KMS-11 (cell line): ENCODE measurements at regions not wholly inside any gene's neighbourhood (a gene's known extent, or its start where the extent isn't known, plus 50 kb on each side); places are given as distances from the start of the nearest gene placed in this dataset.

Source experiments
- H2AFZ ChIP-seq: fragments of 200-600 bp; sonication (generic); 2 replicates; pipeline ENCODE4 v1.6.1; 2016; ENCODE audit warnings: antibody characterized with exemption, mixed run types, low read depth
- H3K27ac ChIP-seq: fragments of 200-600 bp; sonication (generic); 2 replicates; pipeline ENCODE4 v1.6.1; 2016; ENCODE audit warnings: mild to moderate bottlenecking, mixed run types
- H3K27me3 ChIP-seq: fragments of 200-600 bp; sonication (generic); 2 replicates; pipeline ENCODE4 v1.6.1; 2017; ENCODE audit warnings: mild to moderate bottlenecking, low read depth, mixed run types, moderate library complexity; ENCODE audit not compliant: insufficient read depth
- H3K36me3 ChIP-seq: fragments of 200-600 bp; sonication (generic); 2 replicates; pipeline ENCODE4 v1.6.1; 2017; ENCODE audit warnings: mild to moderate bottlenecking, mixed run types; ENCODE audit not compliant: insufficient read depth
- H3K4me1 ChIP-seq: fragments of 200-600 bp; sonication (generic); 2 replicates; pipeline ENCODE4 v1.6.1; 2016; ENCODE audit warnings: mild to moderate bottlenecking, low read depth, mixed run types; ENCODE audit not compliant: poor library complexity, severe bottlenecking
- H3K4me2 ChIP-seq: fragments of 200-600 bp; sonication (generic); 2 replicates; pipeline ENCODE4 v1.7.0; 2016; ENCODE audit warnings: mild to moderate bottlenecking, mixed run types
- H3K4me3 ChIP-seq: fragments of 200-600 bp; sonication (generic); IDR thresholded peaks from 2 replicates; pipeline ENCODE4 v1.6.1; 2017; ENCODE audit warnings: low read depth, low read length, mixed read lengths; ENCODE audit not compliant: insufficient read depth
- H3K79me2 ChIP-seq: fragments of 200-600 bp; sonication (generic); 2 replicates; pipeline ENCODE4 v1.6.1; 2016; ENCODE audit warnings: low read depth, mixed run types; ENCODE audit not compliant: insufficient read depth
- H3K9ac ChIP-seq: fragments of 200-600 bp; sonication (generic); 2 replicates; pipeline ENCODE4 v1.6.1; 2016; ENCODE audit warnings: mild to moderate bottlenecking, mixed run types
- H4K20me1 ChIP-seq: fragments of 200-600 bp; sonication (generic); 2 replicates; pipeline ENCODE4 v1.6.1; 2016; ENCODE audit warnings: mild to moderate bottlenecking, mixed run types; ENCODE audit not compliant: insufficient read depth
- CTCF ChIP-seq: fragments of 200-600 bp; sonication (generic); conservative IDR thresholded peaks from 2 replicates; pipeline ENCODE4 v1.6.1; 2017; ENCODE audit warnings: low read depth, mild to moderate bottlenecking, antibody characterized with exemption, low read length, moderate library complexity, mixed read lengths

- H3K79me2 ChIP-seq: no peaks in the 10 kb centered on the region
- H2AFZ ChIP-seq: no peak overlapping the region
- no peak overlapping the region for H3K4me3 ChIP-seq
- H3K9ac ChIP-seq: no peak overlapping the region
- H4K20me1 ChIP-seq: no peaks in the 10 kb centered on the region
- H3K4me1 ChIP-seq: no peaks in the 10 kb centered on the region
- no peak overlapping the region for H3K4me2 ChIP-seq
- TF ChIP-seq CTCF: no peak
- no peak overlapping the region for H3K27ac ChIP-seq
- H3K36me3 ChIP-seq: no peaks in the 10 kb centered on the region
- H3K27me3 ChIP-seq: no peaks in the 10 kb centered on the region
Measured at GRCh38 chr1:194584052-194584451, 1397.6 kb upstream of the B3GALT2 start.

GRCh38 chr1:194570476-194570875, 1384.1 kb upstream of the B3GALT2 start:
- H3K4me2 ChIP-seq: no peak overlapping the region

GRCh38 chr1:194568610-194569009, 1382.2 kb upstream of the B3GALT2 start:
- H3K27ac ChIP-seq: no peak overlapping the region
- H3K36me3 ChIP-seq: no peaks in the 10 kb centered on the region
- H3K27me3 ChIP-seq: no peaks in the 10 kb centered on the region
- no peak for TF ChIP-seq CTCF
- no peak overlapping the region for H3K4me3 ChIP-seq
- H4K20me1 ChIP-seq: no peaks in the 10 kb centered on the region
- H3K4me2 ChIP-seq: no peak overlapping the region
- no peak overlapping the region for H2AFZ ChIP-seq
- no peak overlapping the region for H3K9ac ChIP-seq
- no peaks in the 10 kb centered on the region for H3K79me2 ChIP-seq
- no peaks in the 10 kb centered on the region for H3K4me1 ChIP-seq

More at GRCh38 chr1:194570476-194570875, 1384.1 kb upstream of the B3GALT2 start:
- H3K79me2 ChIP-seq: no peaks in the 10 kb centered on the region
- no peak overlapping the region for H3K4me3 ChIP-seq
- H4K20me1 ChIP-seq: no peaks in the 10 kb centered on the region
- H3K27ac ChIP-seq: no peak overlapping the region
- H3K36me3 ChIP-seq: no peaks in the 10 kb centered on the region
- H3K4me1 ChIP-seq: no peaks in the 10 kb centered on the region
- no peak overlapping the region for H3K9ac ChIP-seq
- no peak overlapping the region for H2AFZ ChIP-seq
- H3K27me3 ChIP-seq: no peaks in the 10 kb centered on the region
- no peak for TF ChIP-seq CTCF

GRCh38 chr1:194548071-194548470, 1361.7 kb upstream of the B3GALT2 start:
- TF ChIP-seq CTCF: no peak
- H3K27me3 ChIP-seq: no peaks in the 10 kb centered on the region

GRCh38 chr1:194544012-194544411, 1357.6 kb upstream of the B3GALT2 start:
- no peak overlapping the region for H2AFZ ChIP-seq
- H3K36me3 ChIP-seq: no peaks in the 10 kb centered on the region
- H3K4me1 ChIP-seq: no peaks in the 10 kb centered on the region
- H3K27ac ChIP-seq: no peak overlapping the region
- TF ChIP-seq CTCF: no peak
- H3K27me3 ChIP-seq: no peaks in the 10 kb centered on the region
- no peaks in the 10 kb centered on the region for H3K79me2 ChIP-seq
- H4K20me1 ChIP-seq: no peaks in the 10 kb centered on the region
- no peak overlapping the region for H3K4me2 ChIP-seq
- H3K9ac ChIP-seq: no peak overlapping the region
- no peak overlapping the region for H3K4me3 ChIP-seq

More at GRCh38 chr1:194548071-194548470, 1361.7 kb upstream of the B3GALT2 start:
- Histone ChIP-seq H3K36me3 (no peaks in the 10 kb centered on the region), H3K4me1 (no peaks in the 10 kb centered on the region), H3K9ac (no peak overlapping the region), H3K79me2 (no peaks in the 10 kb centered on the region), H2AFZ (no peak overlapping the region), H3K4me3 (no peak overlapping the region), H3K27ac (no peak overlapping the region), H4K20me1 (no peaks in the 10 kb centered on the region), H3K4me2 (no peak overlapping the region)
